ENCODE measurements at regions not wholly inside any gene's neighbourhood (a gene's known extent, or its start where the extent isn't known, plus 50 kb on each side); places are given as distances from the start of the nearest gene placed in this dataset.

DNA sequence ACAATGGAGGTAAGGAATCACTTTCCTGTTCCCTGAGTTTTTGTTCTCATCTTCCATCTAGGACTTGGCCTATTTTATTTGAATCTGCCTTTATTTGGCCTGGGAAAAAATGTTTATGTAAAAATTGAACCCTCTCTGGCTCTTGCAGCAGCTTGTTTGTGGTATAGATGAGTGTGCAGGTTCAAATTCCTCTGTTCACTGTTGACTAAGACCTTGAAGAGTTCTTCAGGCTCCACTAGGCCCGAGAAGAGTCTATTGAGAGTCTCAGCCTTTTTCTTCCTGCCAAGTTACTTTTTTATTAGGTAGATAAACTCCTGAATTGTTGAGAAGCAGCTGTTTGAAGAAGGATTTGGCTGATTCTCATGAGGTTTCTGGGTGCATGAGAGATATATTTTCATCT, 248.8 kb upstream of the ADGRL2 start:
- TF ChIP-seq CTCF (conservative IDR thresholded peaks at IDR 0.05; ENCODE audit: low read length) (no peak), EZH2phosphoT487 (IDR thresholded peaks at IDR 0.05; ENCODE audit: borderline replicate concordance, low read depth, low read length) (no peak)
